Right lobe of liver (tissue), 6 donors: ENCODE measurements at regions not wholly inside any gene's neighbourhood (a gene's known extent, or its start where the extent isn't known, plus 50 kb on each side); places are given as distances from the start of the nearest gene placed in this dataset.

Experiments
- ATAC-seq, 4 donors: fragments of 200-7000 bp; cut with Tn5 transposase; one replicate each; pipeline ENCODE4 v1.9.1; 2020; ENCODE audit warnings: mild to moderate bottlenecking in 4 of 4, moderate library complexity in 4 of 4
- DNase-seq, 3 donors: peaks; one replicate each; pipeline ENCODE4 v3.0.0-alpha.2; 2020
- H3K27ac ChIP-seq, 3 donors: fragments of 200-600 bp; one replicate each; pipeline ENCODE4 v1.8.0; 2022
- H3K27me3 ChIP-seq, 2 donors: fragments of 200-600 bp; one replicate each; pipeline ENCODE4 v1.8.0; 2022
- H3K36me3 ChIP-seq, 4 donors: fragments of 200-600 bp; sonication (generic) in 1 of 4; one replicate each; pipeline versions ENCODE4 v1.5.1 to v1.8.0; 2017 to 2022; ENCODE audit warnings: control low read depth in 1 of 4
- H3K4me1 ChIP-seq, 4 donors: fragments of 200-600 bp; sonication (generic) in 1 of 4; one replicate each; pipeline versions ENCODE4 v1.5.1 to v1.8.0; 2017 to 2022; ENCODE audit warnings: control low read depth in 1 of 4
- H3K4me3 ChIP-seq, 3 donors: fragments of 200-600 bp; one replicate each; pipeline ENCODE4 v1.8.0; 2022
- H3K9me3 ChIP-seq, 4 donors: fragments of 200-600 bp; sonication (generic) in 1 of 4; one replicate each; pipeline versions ENCODE4 v1.5.1 to v1.8.0; 2017 to 2022; ENCODE audit warnings: control low read depth in 1 of 4
- POLR2A ChIP-seq: fragments of 450-650 bp; IDR thresholded peaks from one replicate; pipeline ENCODE4 v1.6.1; 2017; ENCODE audit warnings: antibody characterized with exemption, mild to moderate bottlenecking
- WGBS: methylation state at CpG from one replicate; pipeline ENCODE4 v1.1.6; 2018; ENCODE audit warnings: low coverage, low lambda C conversion rate; ENCODE audit not compliant: insufficient coverage; ENCODE audit errors: missing lambda C conversion rate; 5-methylcytosine and 5-hydroxymethylcytosine counted together
- intact Hi-C, 2 donors: fragments of 100-400 bp; cut with DNase I; formaldehyde crosslinking; loops; one replicate each; pipeline versions ENCODE4 v1.11.2 to v1.14.1; 2022
- TF ChIP-seq, protein P1 (sequence below), 4 donors: fragments of 200-600 bp in 3 of 4; fragments of 450-650 bp in 1 of 4; IDR thresholded peaks; one replicate each; pipeline versions ENCODE4 v1.5.1 to v1.8.0; 2016 to 2022; ENCODE audit warnings: antibody characterized with exemption in 4 of 4, mild to moderate bottlenecking in 2 of 4
- donor health status: DM: no; HTN: yes; CAD: no.
- donor health status: DM: no; HTN: no; CAD: no.
- donor health status: DM: no; HTN: no; CAD: no.
- donor health status: DM: no; HTN: yes; CAD: no.
- donor health status: DM: no; HTN: yes; CAD: no.

DNA sequence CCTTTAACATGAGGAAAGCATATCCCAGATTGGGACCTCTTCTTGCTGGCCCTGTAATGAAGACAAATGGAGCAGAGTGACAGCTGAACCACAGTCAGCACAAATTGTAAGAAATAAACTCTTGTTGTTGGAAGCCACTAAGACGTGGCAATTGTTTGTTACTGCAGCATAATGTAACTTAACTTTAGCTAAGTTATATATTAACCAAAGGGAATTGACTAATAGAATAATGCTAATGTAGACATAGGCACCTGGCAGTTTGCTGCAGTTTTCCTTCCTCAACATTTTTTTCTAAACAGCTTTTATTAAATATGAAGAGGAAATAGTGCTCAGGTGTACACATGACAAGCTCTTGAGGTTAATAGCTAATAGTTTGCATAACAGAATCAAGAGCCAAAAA is 300.7 kb upstream of the SLC30A5 start:
- Histone ChIP-seq H3K4me1 (no peaks in the 10 kb centered on the region), H3K36me3 (no peaks in the 10 kb centered on the region), H3K4me3 (no peak overlapping the region), H3K27me3 (no peaks in the 10 kb centered on the region), H3K9me3 (no peaks in the 10 kb centered on the region), H3K27ac (no peak overlapping the region)
- intact Hi-C loops, result no loop called here
- DNase-seq (no peak), ATAC-seq (peak in 3 of 4 donors; percentile 39 to 69 (median 52))
- 28% methylated on average over 1 of the region's 1 CpG for WGBS
- no peak for TF ChIP-seq POLR2A
- TF ChIP-seq, protein P1, sequence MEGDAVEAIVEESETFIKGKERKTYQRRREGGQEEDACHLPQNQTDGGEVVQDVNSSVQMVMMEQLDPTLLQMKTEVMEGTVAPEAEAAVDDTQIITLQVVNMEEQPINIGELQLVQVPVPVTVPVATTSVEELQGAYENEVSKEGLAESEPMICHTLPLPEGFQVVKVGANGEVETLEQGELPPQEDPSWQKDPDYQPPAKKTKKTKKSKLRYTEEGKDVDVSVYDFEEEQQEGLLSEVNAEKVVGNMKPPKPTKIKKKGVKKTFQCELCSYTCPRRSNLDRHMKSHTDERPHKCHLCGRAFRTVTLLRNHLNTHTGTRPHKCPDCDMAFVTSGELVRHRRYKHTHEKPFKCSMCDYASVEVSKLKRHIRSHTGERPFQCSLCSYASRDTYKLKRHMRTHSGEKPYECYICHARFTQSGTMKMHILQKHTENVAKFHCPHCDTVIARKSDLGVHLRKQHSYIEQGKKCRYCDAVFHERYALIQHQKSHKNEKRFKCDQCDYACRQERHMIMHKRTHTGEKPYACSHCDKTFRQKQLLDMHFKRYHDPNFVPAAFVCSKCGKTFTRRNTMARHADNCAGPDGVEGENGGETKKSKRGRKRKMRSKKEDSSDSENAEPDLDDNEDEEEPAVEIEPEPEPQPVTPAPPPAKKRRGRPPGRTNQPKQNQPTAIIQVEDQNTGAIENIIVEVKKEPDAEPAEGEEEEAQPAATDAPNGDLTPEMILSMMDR (IDR thresholded peaks at IDR 0.05), result no peak

DNA sequence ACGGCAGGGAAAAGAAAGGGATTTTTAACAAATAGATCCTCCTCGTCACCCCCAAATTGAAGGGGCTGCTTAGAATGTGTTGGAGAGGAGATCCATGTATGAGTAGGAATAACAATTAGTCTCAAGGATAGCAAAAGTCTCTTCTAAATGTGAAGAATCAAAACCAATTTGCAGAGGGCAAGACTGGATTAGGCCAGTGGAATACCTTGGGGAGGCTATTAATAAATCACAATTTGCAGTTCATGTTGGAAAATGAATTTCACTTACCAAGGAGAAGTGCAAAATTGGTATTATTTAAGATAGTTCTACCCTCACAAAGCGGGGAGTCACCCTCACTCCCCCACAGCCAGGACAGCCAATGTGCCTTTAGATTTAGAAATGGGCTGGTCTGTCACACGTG is 299.8 kb upstream of the SLC30A5 start:
- TF ChIP-seq, protein P1 (IDR thresholded peaks at IDR 0.05), result no peak
- no peak for TF ChIP-seq POLR2A
- no peaks in the 10 kb centered on the region for H3K4me1 ChIP-seq
- H3K36me3 ChIP-seq, result no peaks in the 10 kb centered on the region
- H3K9me3 ChIP-seq, result no peaks in the 10 kb centered on the region
- H3K27ac ChIP-seq, result no peak overlapping the region
- no peak for ATAC-seq
- H3K4me3 ChIP-seq, result no peak overlapping the region
- intact Hi-C loops, result no loop called here
- H3K27me3 ChIP-seq, result no peaks in the 10 kb centered on the region
- DNase-seq, result no peak
- 79% methylated on average over 4 of the region's 4 CpGs for WGBS

DNA sequence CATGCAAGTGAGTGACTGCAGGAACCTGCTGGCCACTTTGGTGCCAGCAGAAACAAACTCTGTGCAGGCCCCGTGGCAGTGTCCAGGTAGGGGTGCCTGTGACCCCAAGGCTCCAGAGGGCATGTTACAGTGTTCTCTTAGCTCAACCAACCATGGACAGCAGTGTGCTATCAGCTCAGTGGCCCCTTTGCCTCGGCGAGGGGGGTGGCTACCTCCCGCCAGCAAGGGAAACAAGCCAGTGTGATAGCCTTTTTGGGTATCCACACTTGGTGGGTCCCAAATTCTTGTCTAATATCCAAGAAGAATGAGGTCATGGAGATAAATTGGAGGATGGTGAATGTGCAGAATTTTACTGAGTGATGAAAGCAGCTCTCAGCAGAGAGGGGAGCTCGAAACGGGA is 298.6 kb upstream of the SLC30A5 start:
- ATAC-seq (no peak), DNase-seq (no peak)
- H3K4me1 ChIP-seq, result no peaks in the 10 kb centered on the region
- whole genome bisulfite sequencing, result 68% methylated on average over 4 of the region's 6 CpGs
- TF ChIP-seq, protein P1 (IDR thresholded peaks at IDR 0.05), result no peak
- no peak for TF ChIP-seq POLR2A
- no peak overlapping the region for H3K27ac ChIP-seq
- no peaks in the 10 kb centered on the region for H3K9me3 ChIP-seq
- H3K36me3 ChIP-seq, result no peaks in the 10 kb centered on the region
- no peak overlapping the region for H3K4me3 ChIP-seq
- intact Hi-C loops, result no loop called here
- H3K27me3 ChIP-seq, result no peaks in the 10 kb centered on the region

DNA sequence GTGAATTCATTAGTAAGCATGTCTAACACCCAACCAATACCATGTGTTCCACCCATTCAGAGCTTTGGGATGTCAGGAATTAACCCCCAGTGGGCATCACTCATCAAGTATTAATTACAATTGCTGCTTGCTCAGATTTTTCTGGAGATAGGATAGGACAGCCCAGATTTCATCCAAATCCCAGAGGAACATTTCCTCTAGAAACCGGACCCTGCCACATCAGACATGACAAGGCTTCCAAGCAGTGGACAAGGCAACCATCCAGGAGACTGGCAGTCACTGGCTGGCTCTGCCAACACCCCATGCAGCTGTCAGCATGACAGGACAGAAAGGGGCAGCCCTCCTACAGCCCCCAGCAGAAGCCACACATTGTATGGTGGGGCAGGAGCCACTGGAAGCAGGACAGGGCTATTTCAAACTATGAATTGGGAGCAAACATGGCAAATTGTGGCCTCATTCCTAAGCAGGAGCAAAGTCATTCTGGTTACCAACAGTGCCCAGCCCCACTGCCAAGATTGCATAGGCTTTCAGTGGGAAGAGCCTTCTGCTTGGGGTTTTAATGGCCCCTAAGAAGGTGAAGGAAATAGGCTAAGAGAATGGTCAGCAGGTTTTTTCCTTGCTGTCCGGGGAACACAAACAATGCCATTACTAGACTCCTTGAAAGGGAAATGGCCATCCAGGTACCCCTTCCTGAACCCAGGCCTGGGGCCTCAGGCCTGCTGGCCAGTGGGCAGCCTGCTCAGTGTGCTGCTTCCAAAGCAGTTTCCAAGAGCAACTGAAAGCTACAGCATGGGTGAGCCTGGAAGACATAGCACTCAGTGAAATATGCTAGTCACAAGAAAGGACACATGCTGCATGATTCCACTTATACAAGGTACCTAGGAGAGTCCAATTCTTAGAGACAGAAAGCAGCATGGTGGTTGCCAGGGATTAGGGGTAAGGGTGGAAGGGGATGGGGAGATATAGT is 294.7 kb upstream of the SLC30A5 start:
- Histone ChIP-seq H3K27me3 (no peaks in the 10 kb centered on the region), H3K9me3 (no peaks in the 10 kb centered on the region), H3K36me3 (no peaks in the 10 kb centered on the region), H3K27ac (no peak overlapping the region), H3K4me1 (no peaks in the 10 kb centered on the region), H3K4me3 (no peak overlapping the region)
- no peak for ATAC-seq
- no peak for DNase-seq
- intact Hi-C loops, result no loop called here
- TF ChIP-seq, protein P1 (IDR thresholded peaks at IDR 0.05), result no peak
- TF ChIP-seq POLR2A, result no peak
- 50% methylated on average over 1 of the region's 2 CpGs for WGBS
